Type B pancreatic cell (in vitro differentiated cells): ENCODE measurements at regions not wholly inside any gene's neighbourhood (a gene's known extent, or its start where the extent isn't known, plus 50 kb on each side); places are given as distances from the start of the nearest gene placed in this dataset.
A peak's percentile ranks its signal among the peaks of the same experiment; 100 is the strongest.
"Not testable (repeated sequence)": the region's sequence is repeated elsewhere in the genome, so short reads cannot be mapped to it uniquely, and the experiment has no call there.

ENCODE experiments used
- DNase-seq: peaks from one replicate; pipeline ENCODE4 v3.0.0; 2021; ENCODE audit warnings: mixed read lengths; ENCODE audit not compliant: unreplicated experiment; ENCODE audit errors: extremely low spot score
- H3K27ac Mint-ChIP-seq: 2 replicates; pipeline ENCODE4 v1.8.0; 2021; ENCODE audit warnings: mild to moderate bottlenecking, mixed read lengths
- H3K27me3 Mint-ChIP-seq: 2 replicates; pipeline ENCODE4 v1.8.0; 2021; ENCODE audit warnings: mixed read lengths
- H3K36me3 Mint-ChIP-seq: 2 replicates; pipeline ENCODE4 v1.8.0; 2021; ENCODE audit warnings: mixed read lengths
- H3K4me1 Mint-ChIP-seq: one replicate; pipeline ENCODE4 v1.8.0; 2021; ENCODE audit warnings: mixed read lengths; ENCODE audit not compliant: unreplicated experiment
- H3K4me3 Mint-ChIP-seq: 2 replicates; pipeline ENCODE4 v1.8.0; 2021; ENCODE audit warnings: mild to moderate bottlenecking, mixed read lengths
- H3K9me3 Mint-ChIP-seq: 2 replicates; pipeline ENCODE4 v1.8.0; 2021; ENCODE audit warnings: mixed read lengths
- CTCF ChIP-seq: fragments of 200-600 bp; sonication (generic); conservative IDR thresholded peaks from 2 replicates; pipeline ENCODE4 v1.5.0; 2021; ENCODE audit warnings: antibody characterized with exemption, mild to moderate bottlenecking

GRCh38 chr4:118514332-118514731, 161.5 kb upstream of the PRSS12 start:
- not testable (repeated sequence) for H3K27ac Mint-ChIP-seq, DNase-seq, H3K4me3 Mint-ChIP-seq, H3K9me3 Mint-ChIP-seq, H3K4me1 Mint-ChIP-seq, H3K27me3 Mint-ChIP-seq, H3K36me3 Mint-ChIP-seq

- H3K9me3 Mint-ChIP-seq, H3K27me3 Mint-ChIP-seq, H3K27ac Mint-ChIP-seq, H3K36me3 Mint-ChIP-seq, H3K4me1 Mint-ChIP-seq, H3K4me3 Mint-ChIP-seq, DNase-seq: not testable (repeated sequence)
These were observed 163.3 kb upstream of the PRSS12 start for GRCh38 chr4:118516107-118516506.

- H3K36me3 Mint-ChIP-seq, H3K27me3 Mint-ChIP-seq, H3K4me3 Mint-ChIP-seq, H3K27ac Mint-ChIP-seq, DNase-seq, H3K4me1 Mint-ChIP-seq, H3K9me3 Mint-ChIP-seq: not testable (repeated sequence)
These were observed 155.1 kb upstream of the METTL14 start for GRCh38 chr4:118530107-118530506.

- DNase-seq, H3K36me3 Mint-ChIP-seq, H3K27me3 Mint-ChIP-seq, H3K4me1 Mint-ChIP-seq, H3K4me3 Mint-ChIP-seq, H3K9me3 Mint-ChIP-seq, H3K27ac Mint-ChIP-seq: not testable (repeated sequence)
These were observed 153.2 kb upstream of the METTL14 start for GRCh38 chr4:118531947-118532346.

GRCh38 chr4:118535788-118536187, 149.4 kb upstream of the METTL14 start:
- not testable (repeated sequence) for H3K36me3 Mint-ChIP-seq, H3K4me1 Mint-ChIP-seq, DNase-seq

GRCh38 chr4:118539412-118540077, 145.6 kb upstream of the METTL14 start:
- not testable (repeated sequence) for H3K4me1 Mint-ChIP-seq, H3K27ac Mint-ChIP-seq, H3K9me3 Mint-ChIP-seq, H3K36me3 Mint-ChIP-seq, H3K27me3 Mint-ChIP-seq, DNase-seq, H3K4me3 Mint-ChIP-seq
- peak; percentile 68 for TF ChIP-seq CTCF

More at GRCh38 chr4:118535788-118536187, 149.4 kb upstream of the METTL14 start:
- H3K27me3 Mint-ChIP-seq, H3K4me3 Mint-ChIP-seq, H3K9me3 Mint-ChIP-seq, H3K27ac Mint-ChIP-seq: not testable (repeated sequence)

GRCh38 chr4:118556576-118556975, 128.6 kb upstream of the METTL14 start:
- not testable (repeated sequence) for H3K27me3 Mint-ChIP-seq, DNase-seq, H3K9me3 Mint-ChIP-seq, H3K27ac Mint-ChIP-seq, H3K4me1 Mint-ChIP-seq, H3K4me3 Mint-ChIP-seq, H3K36me3 Mint-ChIP-seq

GRCh38 chr4:118557298-118557851, 127.8 kb upstream of the METTL14 start:
- DNase-seq, result no peak
- no peak overlapping the region for H3K4me3 Mint-ChIP-seq
- no peak for TF ChIP-seq CTCF
- no peaks in the 10 kb centered on the region for H3K9me3 Mint-ChIP-seq
- H3K4me1 Mint-ChIP-seq, result no peaks in the 10 kb centered on the region
- H3K27ac Mint-ChIP-seq, result no peak overlapping the region
- peaks cover 5% of the 10 kb centered on the region for H3K27me3 Mint-ChIP-seq
- H3K36me3 Mint-ChIP-seq, result no peaks in the 10 kb centered on the region

- not testable (repeated sequence) for H3K27ac Mint-ChIP-seq, DNase-seq, H3K9me3 Mint-ChIP-seq, H3K36me3 Mint-ChIP-seq, H3K27me3 Mint-ChIP-seq, H3K4me3 Mint-ChIP-seq, H3K4me1 Mint-ChIP-seq
These were observed 127.0 kb upstream of the METTL14 start for GRCh38 chr4:118558188-118558587.

- not testable (repeated sequence) for H3K36me3 Mint-ChIP-seq, H3K9me3 Mint-ChIP-seq, DNase-seq, H3K4me3 Mint-ChIP-seq, H3K27ac Mint-ChIP-seq, H3K4me1 Mint-ChIP-seq, H3K27me3 Mint-ChIP-seq
These were observed 123.6 kb upstream of the METTL14 start for GRCh38 chr4:118561559-118561958.

- H3K36me3 Mint-ChIP-seq, H3K9me3 Mint-ChIP-seq, DNase-seq, H3K27me3 Mint-ChIP-seq, H3K4me3 Mint-ChIP-seq, H3K4me1 Mint-ChIP-seq, H3K27ac Mint-ChIP-seq: not testable (repeated sequence)
These were observed 119.1 kb upstream of the METTL14 start for GRCh38 chr4:118566003-118566513.

GRCh38 chr4:118572991-118573390, 112.2 kb upstream of the METTL14 start:
- not testable (repeated sequence) for DNase-seq, H3K9me3 Mint-ChIP-seq, H3K27me3 Mint-ChIP-seq, H3K27ac Mint-ChIP-seq, H3K36me3 Mint-ChIP-seq, H3K4me3 Mint-ChIP-seq, H3K4me1 Mint-ChIP-seq
